Stimulated activated CD8-positive, alpha-beta memory T cell treated with anti-CD3 and anti-CD28 coated beads, Interleukin-4, amount 100 ng/mL, for 48 hours (primary cell): ENCODE measurements at regions not wholly inside any gene's neighbourhood (a gene's known extent, or its start where the extent isn't known, plus 50 kb on each side); places are given as distances from the start of the nearest gene placed in this dataset.

Source experiments
- DNase-seq: peaks from one replicate; pipeline ENCODE4 v3.0.0-alpha.2; 2020

- no peak for DNase-seq
These were observed 829.1 kb upstream of the MIR17HG start for GRCh38 chr13:90518417-90518816.

- DNase-seq: no peak
These were observed 828.3 kb upstream of the MIR17HG start for GRCh38 chr13:90519157-90519556.

- no peak for DNase-seq
These were observed 820.8 kb upstream of the MIR17HG start for GRCh38 chr13:90526711-90527110.

GRCh38 chr13:90531744-90532143, 815.7 kb upstream of the MIR17HG start:
- DNase-seq: no peak

GRCh38 chr13:90532861-90533492, 814.5 kb upstream of the MIR17HG start:
- DNase-seq: no peak

GRCh38 chr13:90533866-90534265, 813.6 kb upstream of the MIR17HG start:
- DNase-seq: no peak

- no peak for DNase-seq
These were observed 812.7 kb upstream of the MIR17HG start for GRCh38 chr13:90534617-90535370.

GRCh38 chr13:90535421-90535820, 812.1 kb upstream of the MIR17HG start:
- no peak for DNase-seq

GRCh38 chr13:90538063-90538462, 809.4 kb upstream of the MIR17HG start:
- no peak for DNase-seq

- no peak for DNase-seq
These were observed 806.1 kb upstream of the MIR17HG start for GRCh38 chr13:90541346-90541745.

GRCh38 chr13:90542959-90543505, 804.5 kb upstream of the MIR17HG start:
- DNase-seq: no peak

GRCh38 chr13:90545070-90545840, 802.2 kb upstream of the MIR17HG start:
- no peak for DNase-seq

GRCh38 chr13:90547272-90547790, 800.2 kb upstream of the MIR17HG start:
- DNase-seq: no peak

GRCh38 chr13:90551253-90551652, 796.2 kb upstream of the MIR17HG start:
- no peak for DNase-seq

- no peak for DNase-seq
These were observed 794.8 kb upstream of the MIR17HG start for GRCh38 chr13:90552702-90553101.

- no peak for DNase-seq
These were observed 794.3 kb upstream of the MIR17HG start for GRCh38 chr13:90553159-90553558.

GRCh38 chr13:90557626-90558025, 789.9 kb upstream of the MIR17HG start:
- no peak for DNase-seq

- DNase-seq: no peak
These were observed 785.0 kb upstream of the MIR17HG start for GRCh38 chr13:90562443-90562842.

- DNase-seq: no peak
These were observed 783.4 kb upstream of the MIR17HG start for GRCh38 chr13:90564096-90564495.

GRCh38 chr13:90564566-90564965, 782.9 kb upstream of the MIR17HG start:
- DNase-seq: no peak

GRCh38 chr13:90565985-90566713, 781.3 kb upstream of the MIR17HG start:
- DNase-seq: no peak

- DNase-seq: no peak
These were observed 779.3 kb upstream of the MIR17HG start for GRCh38 chr13:90568165-90568564.

- no peak for DNase-seq
These were observed 771.4 kb upstream of the MIR17HG start for GRCh38 chr13:90576067-90576466.
